HEK293 (cell line): ENCODE measurements at regions not wholly inside any gene's neighbourhood (a gene's known extent, or its start where the extent isn't known, plus 50 kb on each side); places are given as distances from the start of the nearest gene placed in this dataset.

Experiments used
- CTCF ChIA-PET: fragments of 350-600 bp; formaldehyde crosslinking; extraction: SDS; loops from one replicate; lab custom pipeline; 2021; ENCODE audit warnings: antibody characterized with exemption; lab: Yijun Ruan, JAX
- POLR2A ChIA-PET: fragments of 300-600 bp; formaldehyde crosslinking; extraction: SDS; loops from one replicate; lab custom pipeline; 2020; ENCODE audit warnings: antibody characterized with exemption, inconsistent platforms; lab: Yijun Ruan, JAX
- H3K27ac ChIP-seq: fragments of 200-500 bp; sonication (Bioruptor generic); 2 replicates; pipeline ENCODE4 v1.5.1; 2014; ENCODE audit warnings: low read depth, low read length, control low read depth, inconsistent platforms; ENCODE audit errors: extremely low read depth
- H3K36me3 ChIP-seq, 2 experiments: fragments of 200-500 bp in 1 of 2; sonication (Bioruptor generic) in 1 of 2; 1 replicate in 1 of 2; 2 replicates in 1 of 2; pipeline ENCODE4 v1.5.1; 2014 to 2017; ENCODE audit warnings: inconsistent platforms in 2 of 2, low read length in 2 of 2; ENCODE audit not compliant: control insufficient read depth in 2 of 2, insufficient read depth in 1 of 2
- H3K4me1 ChIP-seq: fragments of 200-500 bp; sonication (Bioruptor generic); 2 replicates; pipeline ENCODE4 v1.5.1; 2014; ENCODE audit warnings: mild to moderate bottlenecking, low read length, inconsistent platforms; ENCODE audit not compliant: control insufficient read depth, insufficient read depth
- H3K4me3 ChIP-seq: 2 replicates; pipeline ENCODE4 v1.5.1; 2011; ENCODE audit warnings: low read depth, mild to moderate bottlenecking, control low read depth, low read length, moderate library complexity
- H3K9me3 ChIP-seq: fragments of 200-500 bp; sonication (Bioruptor generic); 2 replicates; pipeline ENCODE4 v1.5.1; 2014; ENCODE audit warnings: low read depth, low read length, inconsistent platforms; ENCODE audit not compliant: control insufficient read depth, insufficient read depth
- IKZF3 ChIP-seq: fragments of 450-650 bp; IDR thresholded peaks from 2 replicates; pipeline ENCODE4 v1.5.0; 2018; ENCODE audit warnings: missing biosample characterization, mild to moderate bottlenecking, missing genetic modification characterization, moderate library complexity
- MYNN ChIP-seq: fragments of 450-650 bp; formaldehyde crosslinking; IDR thresholded peaks from 2 replicates; pipeline ENCODE4 v1.5.1; 2016; ENCODE audit warnings: missing biosample characterization, missing genetic modification characterization, borderline replicate concordance
- OSR2 ChIP-seq: fragments of 450-650 bp; formaldehyde crosslinking; IDR thresholded peaks from 2 replicates; pipeline ENCODE4 v1.5.1; 2016; ENCODE audit warnings: missing biosample characterization, missing genetic modification characterization
- SCRT1 ChIP-seq: fragments of 450-650 bp; formaldehyde crosslinking; IDR thresholded peaks from 2 replicates; pipeline ENCODE4 v1.5.1; 2016; ENCODE audit warnings: missing biosample characterization, missing genetic modification characterization, borderline replicate concordance
- ZBTB48 ChIP-seq: fragments of 450-650 bp; formaldehyde crosslinking; IDR thresholded peaks from 2 replicates; pipeline ENCODE4 v1.5.1; 2016; ENCODE audit warnings: missing biosample characterization, missing genetic modification characterization
- ZNF114 ChIP-seq: fragments of 450-650 bp; formaldehyde crosslinking; IDR thresholded peaks from 2 replicates; pipeline ENCODE4 v1.5.0; 2017; ENCODE audit warnings: missing biosample characterization, missing genetic modification characterization
- ZNF221 ChIP-seq: fragments of 450-650 bp; formaldehyde crosslinking; IDR thresholded peaks from 2 replicates; pipeline ENCODE4 v1.5.1; 2017; ENCODE audit warnings: missing biosample characterization, missing genetic modification characterization, borderline replicate concordance
- ZNF514 ChIP-seq: fragments of 450-650 bp; formaldehyde crosslinking; IDR thresholded peaks from 2 replicates; pipeline ENCODE4 v1.5.1; 2016; ENCODE audit warnings: missing biosample characterization, missing genetic modification characterization
- ZNF621 ChIP-seq: fragments of 450-650 bp; formaldehyde crosslinking; IDR thresholded peaks from 2 replicates; pipeline ENCODE4 v1.5.1; 2017; ENCODE audit warnings: missing biosample characterization, missing genetic modification characterization
- ZSCAN30 ChIP-seq: fragments of 450-650 bp; IDR thresholded peaks from 2 replicates; pipeline ENCODE4 v1.5.1; 2018; ENCODE audit warnings: missing biosample characterization, mild to moderate bottlenecking, missing genetic modification characterization, moderate library complexity
- TF ChIP-seq, protein P1 (sequence below): fragments of 450-650 bp; formaldehyde crosslinking; conservative IDR thresholded peaks from 2 replicates; pipeline ENCODE4 v1.5.1; 2016; ENCODE audit warnings: low read depth, missing biosample characterization, missing genetic modification characterization
- TF ChIP-seq, protein P2 (sequence below): IDR thresholded peaks from 2 replicates; pipeline ENCODE4 v1.6.1; 2011; ENCODE audit warnings: mild to moderate bottlenecking, low read depth, low read length, borderline replicate concordance
- TF ChIP-seq, protein P3 (sequence below): fragments of 450-650 bp; formaldehyde crosslinking; IDR thresholded peaks from 2 replicates; pipeline ENCODE4 v1.5.1; 2017; ENCODE audit warnings: missing biosample characterization, missing genetic modification characterization
- TF ChIP-seq, protein P4 (sequence below): fragments of 450-650 bp; formaldehyde crosslinking; IDR thresholded peaks from 2 replicates; pipeline ENCODE4 v1.5.1; 2016; ENCODE audit warnings: missing biosample characterization, missing genetic modification characterization

DNA sequence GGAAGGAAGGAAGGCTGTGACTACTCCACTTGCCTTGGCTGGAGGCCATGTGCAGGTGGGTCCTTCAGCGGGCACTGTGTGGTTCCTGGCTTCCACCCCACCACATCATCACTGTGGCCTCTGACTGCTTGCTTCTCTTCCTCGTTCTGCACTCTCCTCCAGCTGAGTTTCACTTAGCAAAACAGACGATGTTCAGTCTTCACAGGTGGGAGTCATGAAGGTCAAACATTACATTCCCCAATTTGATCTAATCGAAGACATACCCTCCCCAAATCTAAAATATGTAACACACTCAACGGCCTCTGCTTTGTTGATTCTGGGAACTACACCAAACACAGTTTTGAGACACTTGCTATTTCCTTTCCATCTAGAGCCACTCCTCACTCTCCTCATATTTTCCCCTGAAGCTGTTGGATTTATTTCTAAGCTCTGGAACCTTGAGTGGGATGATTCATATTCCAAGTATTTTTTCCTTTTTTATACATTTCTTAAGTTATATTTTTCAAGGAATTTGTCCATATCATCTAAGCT, 132.5 kb upstream of the FOXA2 start:
- no peak overlapping the region for H3K27ac ChIP-seq
- ChIA-PET POLR2A (interaction anchor here (0.6 kb wide), 1 partner anchor 24 kb away, joined by 4 read pairs; no protein-coding TSS in a partner anchor), CTCF (interaction anchor here (0.6 to 2.7 kb wide), 7 partner anchors 18 to 1233 kb away, joined by 3 to 17 read pairs (median 3); no protein-coding TSS in a partner anchor)
- no peak for TF ChIP-seq ZNF514 (tag by site-specific recombination)
- no peak for TF ChIP-seq ZNF114 (tag by site-specific recombination)
- TF ChIP-seq, protein P1, sequence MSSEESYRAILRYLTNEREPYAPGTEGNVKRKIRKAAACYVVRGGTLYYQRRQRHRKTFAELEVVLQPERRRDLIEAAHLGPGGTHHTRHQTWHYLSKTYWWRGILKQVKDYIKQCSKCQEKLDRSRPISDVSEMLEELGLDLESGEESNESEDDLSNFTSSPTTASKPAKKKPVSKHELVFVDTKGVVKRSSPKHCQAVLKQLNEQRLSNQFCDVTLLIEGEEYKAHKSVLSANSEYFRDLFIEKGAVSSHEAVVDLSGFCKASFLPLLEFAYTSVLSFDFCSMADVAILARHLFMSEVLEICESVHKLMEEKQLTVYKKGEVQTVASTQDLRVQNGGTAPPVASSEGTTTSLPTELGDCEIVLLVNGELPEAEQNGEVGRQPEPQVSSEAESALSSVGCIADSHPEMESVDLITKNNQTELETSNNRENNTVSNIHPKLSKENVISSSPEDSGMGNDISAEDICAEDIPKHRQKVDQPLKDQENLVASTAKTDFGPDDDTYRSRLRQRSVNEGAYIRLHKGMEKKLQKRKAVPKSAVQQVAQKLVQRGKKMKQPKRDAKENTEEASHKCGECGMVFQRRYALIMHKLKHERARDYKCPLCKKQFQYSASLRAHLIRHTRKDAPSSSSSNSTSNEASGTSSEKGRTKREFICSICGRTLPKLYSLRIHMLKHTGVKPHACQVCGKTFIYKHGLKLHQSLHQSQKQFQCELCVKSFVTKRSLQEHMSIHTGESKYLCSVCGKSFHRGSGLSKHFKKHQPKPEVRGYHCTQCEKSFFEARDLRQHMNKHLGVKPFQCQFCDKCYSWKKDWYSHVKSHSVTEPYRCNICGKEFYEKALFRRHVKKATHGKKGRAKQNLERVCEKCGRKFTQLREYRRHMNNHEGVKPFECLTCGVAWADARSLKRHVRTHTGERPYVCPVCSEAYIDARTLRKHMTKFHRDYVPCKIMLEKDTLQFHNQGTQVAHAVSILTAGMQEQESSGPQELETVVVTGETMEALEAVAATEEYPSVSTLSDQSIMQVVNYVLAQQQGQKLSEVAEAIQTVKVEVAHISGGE (tag by site-specific recombination) = no peak
- TF ChIP-seq ZNF621 (tag by site-specific recombination) = no peak
- TF ChIP-seq SCRT1 (tag by site-specific recombination) = no peak
- TF ChIP-seq, protein P2, sequence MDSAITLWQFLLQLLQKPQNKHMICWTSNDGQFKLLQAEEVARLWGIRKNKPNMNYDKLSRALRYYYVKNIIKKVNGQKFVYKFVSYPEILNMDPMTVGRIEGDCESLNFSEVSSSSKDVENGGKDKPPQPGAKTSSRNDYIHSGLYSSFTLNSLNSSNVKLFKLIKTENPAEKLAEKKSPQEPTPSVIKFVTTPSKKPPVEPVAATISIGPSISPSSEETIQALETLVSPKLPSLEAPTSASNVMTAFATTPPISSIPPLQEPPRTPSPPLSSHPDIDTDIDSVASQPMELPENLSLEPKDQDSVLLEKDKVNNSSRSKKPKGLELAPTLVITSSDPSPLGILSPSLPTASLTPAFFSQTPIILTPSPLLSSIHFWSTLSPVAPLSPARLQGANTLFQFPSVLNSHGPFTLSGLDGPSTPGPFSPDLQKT = no peak
- TF ChIP-seq ZSCAN30 (tag by site-specific recombination) = no peak
- no peak for TF ChIP-seq MYNN (tag by site-specific recombination)
- TF ChIP-seq IKZF3 = no peak
- no peak for TF ChIP-seq ZNF221 (tag by site-specific recombination)
- TF ChIP-seq, protein P3, sequence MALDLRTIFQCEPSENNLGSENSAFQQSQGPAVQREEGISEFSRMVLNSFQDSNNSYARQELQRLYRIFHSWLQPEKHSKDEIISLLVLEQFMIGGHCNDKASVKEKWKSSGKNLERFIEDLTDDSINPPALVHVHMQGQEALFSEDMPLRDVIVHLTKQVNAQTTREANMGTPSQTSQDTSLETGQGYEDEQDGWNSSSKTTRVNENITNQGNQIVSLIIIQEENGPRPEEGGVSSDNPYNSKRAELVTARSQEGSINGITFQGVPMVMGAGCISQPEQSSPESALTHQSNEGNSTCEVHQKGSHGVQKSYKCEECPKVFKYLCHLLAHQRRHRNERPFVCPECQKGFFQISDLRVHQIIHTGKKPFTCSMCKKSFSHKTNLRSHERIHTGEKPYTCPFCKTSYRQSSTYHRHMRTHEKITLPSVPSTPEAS (tag by site-specific recombination) = no peak
- no peak for TF ChIP-seq OSR2 (tag by site-specific recombination)
- H3K4me3 ChIP-seq = no peak overlapping the region
- H3K36me3 ChIP-seq = no peaks in the 10 kb centered on the region
- no peaks in the 10 kb centered on the region for H3K9me3 ChIP-seq
- H3K4me1 ChIP-seq = no peaks in the 10 kb centered on the region

DNA sequence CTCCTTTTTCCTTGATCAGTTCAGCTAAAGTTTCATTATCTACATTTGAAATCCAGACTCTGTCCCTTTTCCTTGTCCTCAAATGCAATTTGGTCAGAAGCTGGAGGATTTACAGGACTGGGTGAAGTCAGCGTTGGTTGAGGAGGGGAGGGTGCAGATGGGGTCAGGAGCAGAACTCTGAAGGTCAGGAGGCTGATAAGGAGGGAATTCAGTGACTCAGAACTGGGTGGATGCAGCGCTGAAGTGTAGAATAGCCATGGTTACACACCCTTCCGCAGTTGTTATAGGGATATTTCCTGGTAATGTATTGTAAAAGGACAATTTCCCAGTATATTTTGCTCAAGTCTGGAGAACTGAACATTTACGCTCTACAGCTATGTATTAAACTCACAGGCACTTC, 133.1 kb upstream of the FOXA2 start:
- Histone ChIP-seq H3K9me3 (no peaks in the 10 kb centered on the region), H3K36me3 (no peaks in the 10 kb centered on the region), H3K4me1 (no peaks in the 10 kb centered on the region)
- ChIA-PET CTCF (interaction anchor here (0.6 to 2.7 kb wide), 8 partner anchors 17 to 1233 kb away, joined by 3 to 17 read pairs (median 3); no protein-coding TSS in a partner anchor), POLR2A (interaction anchor here (0.6 kb wide), 1 partner anchor 24 kb away, joined by 4 read pairs; no protein-coding TSS in a partner anchor)
- TF ChIP-seq, protein P4, sequence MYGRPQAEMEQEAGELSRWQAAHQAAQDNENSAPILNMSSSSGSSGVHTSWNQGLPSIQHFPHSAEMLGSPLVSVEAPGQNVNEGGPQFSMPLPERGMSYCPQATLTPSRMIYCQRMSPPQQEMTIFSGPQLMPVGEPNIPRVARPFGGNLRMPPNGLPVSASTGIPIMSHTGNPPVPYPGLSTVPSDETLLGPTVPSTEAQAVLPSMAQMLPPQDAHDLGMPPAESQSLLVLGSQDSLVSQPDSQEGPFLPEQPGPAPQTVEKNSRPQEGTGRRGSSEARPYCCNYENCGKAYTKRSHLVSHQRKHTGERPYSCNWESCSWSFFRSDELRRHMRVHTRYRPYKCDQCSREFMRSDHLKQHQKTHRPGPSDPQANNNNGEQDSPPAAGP = peak; percentile 61
- TF ChIP-seq ZBTB48 (tag by site-specific recombination) = no peak
- TF ChIP-seq, all 188 proteins: peak for 1
- Histone ChIP-seq H3K27ac (no peak overlapping the region), H3K4me3 (no peak overlapping the region)
